ENCODE measurements at regions not wholly inside any gene's neighbourhood (a gene's known extent, or its start where the extent isn't known, plus 50 kb on each side); places are given as distances from the start of the nearest gene placed in this dataset.

DNA sequence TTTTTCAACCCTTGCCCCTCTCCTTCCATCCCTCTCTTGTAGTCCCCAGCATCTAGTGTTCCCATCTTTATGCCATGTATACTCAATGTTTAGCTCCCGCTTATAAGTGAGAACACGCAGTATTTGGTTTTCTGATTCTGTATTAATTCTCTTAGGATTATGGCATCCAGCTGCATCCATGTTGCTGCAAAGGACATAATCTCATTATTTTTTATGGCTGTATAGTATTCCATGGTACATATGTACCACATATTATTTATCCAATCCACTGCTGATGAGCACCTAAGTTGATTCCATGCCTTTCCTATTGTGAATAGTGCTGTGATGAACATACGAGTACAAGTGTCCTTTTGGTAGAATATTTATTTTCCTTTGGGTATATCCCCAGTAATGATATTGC, 66.8 kb downstream of the UNC5CL start:
- TF ChIP-seq POLR2A (IDR thresholded peaks at IDR 0.05; ENCODE audit: low read depth, low read length) (no peak), POLR2AphosphoS5 (IDR thresholded peaks at IDR 0.05; ENCODE audit: low read depth, low read length) (no peak), TAF1 (IDR thresholded peaks at IDR 0.05; ENCODE audit: borderline replicate concordance, low read depth, low read length) (no peak)
